Ovary (tissue), 7 donors: ENCODE measurements at regions not wholly inside any gene's neighbourhood (a gene's known extent, or its start where the extent isn't known, plus 50 kb on each side); places are given as distances from the start of the nearest gene placed in this dataset.

Experiments
- DNase-seq, 5 donors: peaks; one replicate each; pipeline ENCODE4 v3.0.0-alpha.2; 2019 to 2020
- H3K27ac ChIP-seq, 2 donors: fragments of 200-600 bp; one replicate each; pipeline versions ENCODE4 v1.5.1 to v1.8.0; 2019 to 2022
- H3K27me3 ChIP-seq: fragments of 200-600 bp; one replicate; pipeline ENCODE4 v1.8.0; 2022
- H3K36me3 ChIP-seq: fragments of 200-600 bp; sonication (generic); one replicate; pipeline ENCODE4 v1.5.1; 2019
- H3K4me1 ChIP-seq: one replicate; pipeline ENCODE4 v1.8.1; 2013; ENCODE audit warnings: mild to moderate bottlenecking, moderate library complexity; ENCODE audit not compliant: insufficient read depth
- H3K4me3 ChIP-seq: fragments of 200-600 bp; sonication (generic); one replicate; pipeline ENCODE4 v1.5.1; 2017
- H3K9me3 ChIP-seq, 2 donors: fragments of 200-600 bp in 1 of 2; sonication (generic) in 1 of 2; one replicate each; pipeline versions ENCODE4 v1.5.1 to v1.8.1; 2013 to 2019; ENCODE audit warnings: mild to moderate bottlenecking in 1 of 2, moderate library complexity in 1 of 2
- EP300 ChIP-seq: sonication (generic); formaldehyde crosslinking; IDR thresholded peaks from one replicate; pipeline ENCODE4 v1.6.1; 2017; ENCODE audit warnings: antibody characterized with exemption
- POLR2A ChIP-seq: fragments of 450-650 bp; IDR thresholded peaks from one replicate; pipeline ENCODE4 v1.6.1; 2017; ENCODE audit warnings: antibody characterized with exemption, mild to moderate bottlenecking, moderate library complexity
- WGBS, 3 donors: extraction: QIAGEN DNeasy Blood & Tissue Kit in 1 of 3; methylation state at CpG; one replicate each; pipeline versions ENCODE4 v1.1.5 to v1.1.7; 2013 to 2017; 5-methylcytosine and 5-hydroxymethylcytosine counted together
- intact Hi-C, 4 donors: fragments of 100-400 bp; cut with DNase I; formaldehyde crosslinking; loops; one replicate each; pipeline versions ENCODE4 v1.11.0 to v1.15.1; 2022 to 2023
- TF ChIP-seq, protein P1 (sequence below), 3 donors: fragments of 450-650 bp in 2 of 3; fragments of 200-600 bp in 1 of 3; IDR thresholded peaks; one replicate each; pipeline versions ENCODE4 v1.5.1 to v1.8.0; 2016 to 2022; ENCODE audit warnings: antibody characterized with exemption in 3 of 3, mild to moderate bottlenecking in 1 of 3
- donor health status: DM: no; HTN: no; CAD: no; lungs with moderate emphysema.
- donor health status: DM: no; HTN: no; CAD: no.
- donor health status: Bipolar disorder and iron deficiency.
- donor health status: DM: no; HTN: no; CAD: no.
- donor health status: DM: yes; HTN: yes; CAD: no.

GRCh38 chr20:7392542-7393206 lies 547.6 kb downstream of the HAO1 start:
- no peaks in the 10 kb centered on the region for H3K27me3 ChIP-seq
- H3K27ac ChIP-seq, result no peak overlapping the region
- WGBS, 3 donors, result 68 to 71% (median 69%) methylated on average over 4 of the region's 4 CpGs
- intact Hi-C loops, result loop anchor here in 1 of 4 donors (5.0 kb wide), 1 partner anchor 1985 kb away; no protein-coding TSS in a partner anchor
- no peak overlapping the region for H3K4me3 ChIP-seq
- H3K36me3 ChIP-seq, result no peaks in the 10 kb centered on the region
- TF ChIP-seq, protein P1, sequence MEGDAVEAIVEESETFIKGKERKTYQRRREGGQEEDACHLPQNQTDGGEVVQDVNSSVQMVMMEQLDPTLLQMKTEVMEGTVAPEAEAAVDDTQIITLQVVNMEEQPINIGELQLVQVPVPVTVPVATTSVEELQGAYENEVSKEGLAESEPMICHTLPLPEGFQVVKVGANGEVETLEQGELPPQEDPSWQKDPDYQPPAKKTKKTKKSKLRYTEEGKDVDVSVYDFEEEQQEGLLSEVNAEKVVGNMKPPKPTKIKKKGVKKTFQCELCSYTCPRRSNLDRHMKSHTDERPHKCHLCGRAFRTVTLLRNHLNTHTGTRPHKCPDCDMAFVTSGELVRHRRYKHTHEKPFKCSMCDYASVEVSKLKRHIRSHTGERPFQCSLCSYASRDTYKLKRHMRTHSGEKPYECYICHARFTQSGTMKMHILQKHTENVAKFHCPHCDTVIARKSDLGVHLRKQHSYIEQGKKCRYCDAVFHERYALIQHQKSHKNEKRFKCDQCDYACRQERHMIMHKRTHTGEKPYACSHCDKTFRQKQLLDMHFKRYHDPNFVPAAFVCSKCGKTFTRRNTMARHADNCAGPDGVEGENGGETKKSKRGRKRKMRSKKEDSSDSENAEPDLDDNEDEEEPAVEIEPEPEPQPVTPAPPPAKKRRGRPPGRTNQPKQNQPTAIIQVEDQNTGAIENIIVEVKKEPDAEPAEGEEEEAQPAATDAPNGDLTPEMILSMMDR (IDR thresholded peaks at IDR 0.05), result no peak
- no peaks in the 10 kb centered on the region for H3K9me3 ChIP-seq
- H3K4me1 ChIP-seq, result no peaks in the 10 kb centered on the region
- no peak for DNase-seq

GRCh38 chr20:7399114-7399513 lies 541.1 kb downstream of the HAO1 start:
- 46 to 52% (median 47%) methylated on average over 6 of the region's 6 CpGs for WGBS, 3 donors
- Histone ChIP-seq H3K27ac (no peak overlapping the region), H3K4me3 (no peak overlapping the region), H3K9me3 (no peaks in the 10 kb centered on the region), H3K36me3 (no peaks in the 10 kb centered on the region), H3K27me3 (no peaks in the 10 kb centered on the region), H3K4me1 (no peaks in the 10 kb centered on the region)
- intact Hi-C loops, result no loop called here
- TF ChIP-seq, protein P1 (IDR thresholded peaks at IDR 0.05), result no peak
- no peak for DNase-seq

- no peaks in the 10 kb centered on the region for H3K27me3 ChIP-seq
- intact Hi-C loops, result no loop called here
- H3K4me1 ChIP-seq, result no peaks in the 10 kb centered on the region
- H3K4me3 ChIP-seq, result no peak overlapping the region
- no peak for DNase-seq
- H3K27ac ChIP-seq, result no peak overlapping the region
- WGBS, 3 donors, result 36 to 44% (median 37%) methylated on average over 3 of the region's 3 CpGs
- no peaks in the 10 kb centered on the region for H3K36me3 ChIP-seq
- TF ChIP-seq, protein P1 (IDR thresholded peaks at IDR 0.05), result no peak
- TF ChIP-seq POLR2A (no peak), EP300 (no peak)
- no peaks in the 10 kb centered on the region for H3K9me3 ChIP-seq
Observed at GRCh38 chr20:7399575-7399974, 540.7 kb downstream of the HAO1 start.

- Histone ChIP-seq H3K4me1 (no peaks in the 10 kb centered on the region), H3K4me3 (no peak overlapping the region), H3K27me3 (no peaks in the 10 kb centered on the region), H3K27ac (no peak overlapping the region), H3K36me3 (no peaks in the 10 kb centered on the region), H3K9me3 (no peaks in the 10 kb centered on the region)
- no peak for DNase-seq
- intact Hi-C loops, result no loop called here
- TF ChIP-seq EP300, result no peak
- no peak for TF ChIP-seq POLR2A
- TF ChIP-seq, protein P1 (IDR thresholded peaks at IDR 0.05), result no peak
- WGBS, 3 donors, result 81 to 87% (median 84%) methylated on average over 1 of the region's 1 CpG
Observed at GRCh38 chr20:7406671-7407070, 533.6 kb downstream of the HAO1 start.
